ENCODE measurements at regions not wholly inside any gene's neighbourhood (a gene's known extent, or its start where the extent isn't known, plus 50 kb on each side); places are given as distances from the start of the nearest gene placed in this dataset.

GRCh38 chr5:125327676-125328075 lies 581.2 kb upstream of the ZNF608 start:
- FAIRE-seq, result no peak
- DNase-seq (ENCODE audit: insufficient read length, low spot score), result no peak

- DNase-seq (ENCODE audit: insufficient read length, low spot score), result no peak
- FAIRE-seq, result no peak
Observed at GRCh38 chr5:125331987-125332598, 585.7 kb upstream of the ZNF608 start.

GRCh38 chr5:125333416-125333815 lies 587.0 kb upstream of the ZNF608 start:
- FAIRE-seq, result no peak
- no peak for DNase-seq (ENCODE audit: insufficient read length, low spot score)

GRCh38 chr5:125336401-125336800 lies 590.0 kb upstream of the ZNF608 start:
- no peak for DNase-seq (ENCODE audit: insufficient read length, low spot score)
- no peak for FAIRE-seq

GRCh38 chr5:125337294-125337693 lies 590.9 kb upstream of the ZNF608 start:
- DNase-seq (ENCODE audit: insufficient read length, low spot score), result no peak
- no peak for FAIRE-seq

DNA sequence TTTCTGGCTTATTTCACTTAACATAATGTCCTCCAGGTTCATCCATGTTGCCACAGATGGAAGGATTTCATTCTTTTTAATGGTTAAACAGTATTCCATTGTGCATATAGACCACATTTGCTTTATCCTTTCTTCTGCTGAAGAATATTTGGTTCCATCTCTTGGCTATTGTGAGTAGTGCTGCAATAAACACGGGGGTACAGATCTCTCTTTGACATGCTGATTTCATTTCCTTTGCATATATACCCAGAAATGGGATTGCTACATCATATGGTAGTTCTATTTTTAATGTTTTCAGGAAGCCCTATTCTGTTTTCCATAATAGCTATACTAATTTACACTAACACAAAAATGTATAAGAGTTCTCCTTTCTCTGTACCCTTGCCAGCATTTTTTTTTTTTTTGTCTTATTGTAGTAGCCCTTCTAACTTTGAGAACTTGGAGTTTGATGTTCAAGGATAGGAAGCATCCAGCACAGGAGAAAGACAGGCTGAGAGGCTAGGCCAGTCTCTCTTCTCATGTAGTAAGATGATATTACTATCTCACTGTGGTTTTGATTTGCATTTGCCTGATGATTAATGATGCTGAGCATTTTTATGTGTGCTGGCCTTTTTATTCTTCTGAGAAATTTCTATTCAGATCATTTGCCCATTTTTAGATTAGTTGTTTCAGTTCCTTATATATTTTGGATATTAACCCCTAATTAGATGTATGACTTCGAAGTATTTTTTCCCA lies 592.2 kb upstream of the ZNF608 start:
- DNase-seq (ENCODE audit: insufficient read length, low spot score) (no peak), FAIRE-seq (no peak)

DNA sequence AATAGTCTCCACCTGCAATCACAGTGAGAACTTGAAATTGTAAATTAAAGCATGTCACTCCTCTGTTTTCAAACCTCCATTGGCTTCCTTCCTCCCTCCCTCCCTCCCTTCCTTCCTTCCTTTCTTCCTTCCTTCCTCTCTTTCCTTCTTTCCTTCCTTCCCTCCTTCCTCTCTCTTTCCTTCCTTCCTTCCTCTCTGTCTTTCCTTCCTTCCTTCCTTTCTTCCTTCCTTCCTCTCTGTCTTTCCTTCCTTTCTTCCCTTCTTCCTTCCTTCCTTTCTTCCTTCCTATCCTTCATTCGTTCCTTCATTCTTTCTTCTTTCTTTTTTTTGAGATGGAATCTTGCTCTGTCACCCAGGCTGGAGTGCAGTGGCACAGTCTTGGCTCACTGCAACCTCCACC lies 595.0 kb upstream of the ZNF608 start:
- FAIRE-seq (no peak), DNase-seq (ENCODE audit: insufficient read length, low spot score) (no peak)

- no peak for FAIRE-seq
Observed at GRCh38 chr5:125343015-125343414, 596.6 kb upstream of the ZNF608 start.

GRCh38 chr5:125346316-125346715 lies 599.9 kb upstream of the ZNF608 start:
- no peak for FAIRE-seq
- DNase-seq (ENCODE audit: insufficient read length, low spot score), result no peak

More at GRCh38 chr5:125343015-125343414, 596.6 kb upstream of the ZNF608 start:
- no peak for DNase-seq (ENCODE audit: insufficient read length, low spot score)

- FAIRE-seq (no peak), DNase-seq (ENCODE audit: insufficient read length, low spot score) (no peak)
Observed at GRCh38 chr5:125348221-125348692, 601.8 kb upstream of the ZNF608 start.

- DNase-seq (ENCODE audit: insufficient read length, low spot score), result no peak
- FAIRE-seq, result no peak
Observed at GRCh38 chr5:125348936-125349831, 602.7 kb upstream of the ZNF608 start.

DNA sequence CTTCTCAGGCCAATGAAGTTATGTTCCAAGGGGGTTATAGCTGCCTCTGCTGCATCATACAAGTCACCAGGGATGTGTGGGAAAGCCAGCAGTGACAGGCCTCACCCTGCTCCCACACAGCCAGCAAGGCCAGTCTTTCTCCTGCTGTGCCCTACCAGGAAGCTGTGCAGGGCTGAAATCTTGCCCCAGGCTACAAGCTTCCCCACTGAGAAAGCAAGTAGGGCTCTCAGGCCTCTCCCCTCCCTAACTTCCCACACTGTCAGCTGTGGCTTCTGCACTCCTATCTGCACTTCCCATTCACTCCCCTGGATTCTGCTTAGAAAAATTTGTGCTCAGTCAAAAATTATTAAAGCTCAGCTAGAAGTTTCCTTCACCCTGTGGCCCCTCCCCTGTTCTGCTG lies 611.2 kb upstream of the ZNF608 start:
- FAIRE-seq, result no peak
- DNase-seq (ENCODE audit: insufficient read length, low spot score), result no peak

DNA sequence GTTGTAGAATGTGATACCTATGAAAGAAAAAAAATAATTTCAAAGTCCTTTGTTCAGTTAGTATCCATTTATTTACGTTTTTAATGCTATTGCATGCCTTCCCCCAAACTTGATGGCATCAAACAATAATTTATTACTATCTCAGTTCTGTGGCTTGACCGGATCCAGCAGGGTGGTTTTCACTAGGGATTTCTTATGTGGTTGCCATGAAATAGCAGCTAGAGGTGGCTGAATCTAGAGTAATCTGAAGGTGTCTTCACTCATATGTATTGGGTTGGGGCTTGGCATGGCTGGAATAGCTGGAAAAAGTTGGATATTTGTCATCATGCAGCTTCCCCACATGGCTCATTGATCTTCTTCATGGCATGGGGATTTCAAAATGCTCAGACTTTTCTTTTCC lies 619.3 kb upstream of the ZNF608 start:
- DNase-seq (ENCODE audit: insufficient read length, low spot score) (no peak), FAIRE-seq (no peak)

GRCh38 chr5:125367702-125368101 lies 621.3 kb upstream of the ZNF608 start:
- DNase-seq (ENCODE audit: insufficient read length, low spot score), result no peak
- FAIRE-seq, result no peak

DNA sequence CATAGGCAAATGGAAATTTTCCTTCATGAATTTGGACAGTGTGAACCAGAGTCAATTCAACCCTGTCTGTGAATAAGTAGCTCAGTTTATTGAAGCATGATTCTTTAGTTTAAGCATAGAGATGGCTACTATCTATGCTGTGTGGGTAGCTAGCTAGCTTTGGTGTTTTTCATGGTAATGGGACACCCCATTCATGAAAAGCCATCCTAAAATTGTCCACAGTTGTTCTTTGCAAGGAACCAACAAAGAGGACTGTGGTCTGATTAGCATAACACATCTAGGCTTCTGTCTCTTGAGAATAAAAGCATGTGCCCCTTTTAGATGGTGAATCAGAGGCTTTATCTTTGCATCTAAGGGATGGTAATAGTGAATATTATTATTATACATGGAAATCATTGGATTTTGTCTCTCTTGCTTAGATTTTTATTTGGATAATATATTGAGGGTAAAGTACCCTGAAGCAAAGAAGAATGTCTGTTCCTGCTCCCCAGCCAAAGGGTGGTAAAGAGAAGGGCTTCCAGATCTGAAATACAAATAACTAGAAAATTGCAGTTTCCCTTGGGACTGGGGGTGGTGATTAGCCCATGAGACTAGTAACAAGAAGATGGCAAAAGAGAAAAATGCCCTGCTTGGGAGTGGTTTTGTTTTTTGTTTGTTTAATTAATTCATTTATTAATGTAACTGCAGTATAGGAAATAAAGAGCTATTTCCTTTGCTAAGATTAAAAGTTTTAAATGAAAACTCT lies 624.2 kb upstream of the ZNF608 start:
- FAIRE-seq (no peak), DNase-seq (ENCODE audit: insufficient read length, low spot score) (no peak)

DNA sequence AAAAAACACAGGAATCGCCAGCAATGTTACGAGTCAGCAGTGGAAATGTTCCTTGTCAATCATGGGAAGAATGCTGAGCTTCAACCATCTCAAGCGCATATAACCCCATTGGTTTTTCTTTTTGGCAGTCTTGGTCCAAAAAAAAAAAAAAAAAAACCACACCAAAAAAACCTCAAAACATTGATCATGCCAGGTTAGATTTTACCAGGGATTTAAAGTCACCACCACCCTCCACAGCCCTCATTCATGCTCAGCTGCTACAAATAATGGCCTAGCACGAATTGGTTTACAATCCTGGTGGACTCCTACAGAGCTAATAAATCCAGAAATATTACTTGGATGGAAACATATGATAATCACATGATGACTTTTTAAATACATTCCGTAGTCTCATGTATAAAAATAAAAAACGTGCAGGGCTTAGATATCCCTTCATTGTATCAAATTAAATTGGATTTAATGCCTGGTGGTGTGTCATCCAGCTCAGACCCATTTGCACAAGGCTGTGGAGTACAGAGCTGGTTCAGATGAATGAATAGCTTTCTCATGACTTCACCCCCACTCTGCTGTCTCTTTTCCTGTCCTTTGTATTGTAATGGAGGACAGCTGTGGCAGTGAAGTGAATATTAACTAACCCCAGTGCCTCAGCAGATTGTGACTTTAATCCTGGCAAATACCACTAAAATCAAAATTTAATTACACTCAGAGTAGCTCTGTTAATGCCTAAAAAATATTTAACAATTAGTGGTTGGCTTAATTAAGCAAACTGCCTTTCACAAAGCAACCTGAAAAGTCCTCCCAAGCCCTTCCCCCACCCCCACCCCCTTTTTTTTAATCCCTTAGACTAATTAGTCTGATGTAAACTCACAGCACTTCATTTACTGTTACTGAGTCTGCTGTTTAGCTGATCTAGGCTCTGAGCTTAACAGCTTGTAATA lies 626.5 kb upstream of the ZNF608 start:
- DNase-seq (ENCODE audit: insufficient read length, low spot score) (no peak), FAIRE-seq (no peak)

GRCh38 chr5:125375143-125375542 lies 628.7 kb upstream of the ZNF608 start:
- no peak for FAIRE-seq
- no peak for DNase-seq (ENCODE audit: insufficient read length, low spot score)

DNA sequence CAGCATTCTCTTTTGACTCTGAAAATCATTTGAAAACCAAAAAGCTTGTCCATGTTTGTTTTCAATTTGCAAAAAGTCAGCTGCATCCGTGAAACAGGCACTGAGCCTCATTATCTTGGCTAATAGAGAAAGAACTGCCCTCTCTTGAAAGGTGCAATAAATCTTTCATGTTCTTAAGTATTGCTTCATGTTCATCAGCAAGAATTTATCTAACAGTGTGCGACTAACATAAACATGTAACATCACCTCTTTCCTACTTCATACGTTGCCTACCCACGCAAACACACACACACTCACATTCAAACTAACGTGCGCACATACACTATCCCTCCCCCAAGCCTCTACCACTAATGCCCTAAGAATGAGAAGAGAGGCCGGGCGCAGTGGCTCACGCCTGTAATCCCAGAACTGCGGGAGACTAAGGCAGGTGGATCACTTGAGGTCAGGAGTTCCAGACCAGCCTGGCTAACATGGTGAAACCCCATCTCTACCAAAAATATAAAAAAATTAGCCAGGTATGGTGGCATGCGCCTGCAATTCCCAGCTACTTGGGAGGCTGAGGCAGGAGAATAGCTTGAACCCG lies 629.7 kb upstream of the ZNF608 start:
- no peak for FAIRE-seq
- DNase-seq (ENCODE audit: insufficient read length, low spot score), result no peak

GRCh38 chr5:125377141-125377540 lies 630.7 kb upstream of the ZNF608 start:
- FAIRE-seq (no peak), DNase-seq (ENCODE audit: insufficient read length, low spot score) (no peak)
